Jurkat, Clone E6-1 (cell line): ENCODE measurements at regions not wholly inside any gene's neighbourhood (a gene's known extent, or its start where the extent isn't known, plus 50 kb on each side); places are given as distances from the start of the nearest gene placed in this dataset.

Experiments used
- DNase-seq: peaks from one replicate; pipeline ENCODE4 v3.0.0-alpha.2; 2011; ENCODE audit warnings: low read depth, low spot score
- H3K4me3 ChIP-seq: 2 replicates; pipeline ENCODE4 v1.5.1; 2011; ENCODE audit warnings: mild to moderate bottlenecking, low read length, control low read depth, moderate library complexity

- no peak overlapping the region for H3K4me3 ChIP-seq
- no peak for DNase-seq
These were observed 346.4 kb upstream of the RIOK2 start for GRCh38 chr5:97529354-97529985.

DNA sequence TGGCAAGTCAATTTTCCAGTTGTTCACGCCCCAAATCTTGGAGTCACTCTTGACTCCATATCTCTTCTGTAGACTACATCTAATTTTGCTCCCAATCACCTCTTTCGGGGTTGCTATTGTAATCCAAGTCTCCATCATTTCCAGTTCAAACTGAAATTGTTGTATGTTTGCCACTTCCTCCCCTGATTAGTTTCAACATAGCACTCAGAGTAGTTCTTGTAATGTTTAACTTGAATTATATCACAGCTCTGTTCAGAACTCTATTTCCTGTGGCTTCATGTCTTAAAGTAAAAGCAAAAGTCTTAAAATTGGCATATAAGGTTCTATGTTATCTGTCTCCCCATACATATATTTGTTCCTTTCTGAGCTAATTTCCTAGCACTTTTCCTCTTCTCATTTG, 348.5 kb upstream of the RIOK2 start:
- no peak for DNase-seq
- no peak overlapping the region for H3K4me3 ChIP-seq

- DNase-seq, result peak; percentile 36
- no peak overlapping the region for H3K4me3 ChIP-seq
These were observed 351.1 kb upstream of the RIOK2 start for GRCh38 chr5:97534166-97534565.

DNA sequence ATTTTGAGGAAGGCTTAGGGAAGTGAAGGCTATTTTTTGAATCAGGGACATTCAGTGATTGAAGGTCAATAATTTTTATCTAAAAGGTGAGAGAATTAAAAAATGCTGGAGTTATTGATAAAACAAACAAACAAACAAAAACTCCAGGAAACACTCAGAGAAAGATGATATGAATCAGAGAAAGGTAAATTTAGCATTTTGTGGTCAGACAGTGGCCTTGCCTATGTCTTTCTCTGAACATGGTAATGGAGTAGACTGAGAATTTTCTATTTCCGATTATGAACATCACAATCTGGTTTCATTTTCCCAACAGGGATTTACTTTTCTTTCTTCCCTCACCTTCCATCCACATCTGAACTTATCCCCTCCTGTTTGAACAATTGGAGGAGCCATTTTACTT, 353.6 kb upstream of the RIOK2 start:
- H3K4me3 ChIP-seq, result no peak overlapping the region
- no peak for DNase-seq

DNA sequence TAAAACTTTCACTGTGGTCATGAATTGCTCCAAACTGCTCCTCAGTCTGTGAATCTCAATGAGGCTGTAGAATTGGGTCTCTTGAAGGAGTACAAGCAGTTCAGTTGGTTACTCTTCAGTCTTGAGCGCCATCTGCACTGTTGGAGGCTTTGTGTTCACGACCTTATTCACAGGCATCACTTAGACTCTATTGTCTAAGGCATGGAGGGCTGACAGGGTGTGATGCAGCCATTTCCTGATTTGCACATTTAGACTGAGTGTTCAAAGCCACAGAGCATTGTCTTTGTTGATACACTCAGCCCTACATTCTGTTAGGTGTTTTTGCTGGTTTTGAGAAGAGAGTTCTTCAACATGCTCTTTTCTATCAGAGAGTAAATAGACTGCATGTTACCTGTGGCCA, 355.9 kb upstream of the RIOK2 start:
- DNase-seq, result no peak
- H3K4me3 ChIP-seq, result no peak overlapping the region

- no peak for DNase-seq
- no peak overlapping the region for H3K4me3 ChIP-seq
These were observed 358.8 kb upstream of the RIOK2 start for GRCh38 chr5:97541864-97542263.

DNA sequence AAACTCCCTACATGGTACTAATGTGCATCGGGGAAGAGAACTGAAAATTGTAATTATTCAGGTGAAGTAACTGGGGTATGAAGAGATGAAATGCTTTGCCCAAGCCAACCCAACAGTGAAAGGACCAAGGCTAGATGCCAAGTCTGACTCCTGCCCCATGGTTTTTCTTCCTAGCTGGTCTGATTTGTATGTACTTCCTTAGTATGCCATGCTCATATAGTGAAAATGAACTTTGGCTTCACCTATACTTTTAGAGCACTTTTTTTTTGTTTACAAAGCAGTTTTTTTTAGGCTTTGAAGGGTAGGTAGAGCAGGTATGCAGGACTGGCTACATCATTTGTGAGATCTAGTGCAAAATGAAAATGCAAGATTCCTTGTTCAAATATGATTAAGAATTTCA, 359.4 kb upstream of the RIOK2 start:
- no peak for DNase-seq
- H3K4me3 ChIP-seq, result no peak overlapping the region

DNA sequence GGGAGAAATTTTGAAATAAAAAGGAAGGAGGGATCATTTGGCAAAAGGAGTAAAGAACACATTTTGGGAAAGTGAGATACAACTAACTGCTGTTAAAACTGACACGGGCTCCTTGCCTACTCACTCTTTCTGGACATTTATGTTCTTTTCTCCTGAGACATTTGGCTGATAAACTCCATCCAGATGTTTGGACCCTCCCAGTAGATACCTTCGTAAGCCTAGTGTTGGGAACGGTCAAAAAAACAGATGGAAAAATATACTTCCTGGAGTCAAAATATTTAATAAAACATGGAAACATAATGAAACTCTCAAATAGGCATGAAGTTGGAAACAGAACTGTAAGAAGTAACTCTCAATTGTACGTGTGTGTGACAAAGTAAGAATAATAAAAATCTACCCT, 360.1 kb upstream of the RIOK2 start:
- DNase-seq, result no peak
- H3K4me3 ChIP-seq, result no peak overlapping the region

GRCh38 chr5:97544240-97544639, 361.2 kb upstream of the RIOK2 start:
- DNase-seq, result no peak

DNA sequence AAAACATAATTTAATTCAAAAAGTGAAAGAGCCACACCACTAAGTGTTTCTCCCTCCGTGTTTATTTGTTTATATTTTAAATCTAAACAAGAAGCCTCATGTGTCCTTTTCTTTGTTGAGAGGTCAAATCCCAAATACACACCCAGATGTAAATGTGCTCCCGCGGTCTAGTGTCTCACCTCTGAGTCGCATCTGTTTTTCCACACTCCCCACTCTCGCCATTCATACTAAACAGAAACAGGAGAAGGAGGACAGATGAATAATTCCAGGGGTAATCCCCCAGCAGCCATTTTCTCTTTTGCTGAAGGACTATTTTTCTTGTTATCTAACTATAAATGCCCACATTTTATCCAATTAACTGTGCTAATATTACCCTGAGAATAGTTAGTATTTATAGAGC, 361.6 kb upstream of the RIOK2 start:
- H3K4me3 ChIP-seq, result no peak overlapping the region
- DNase-seq, result no peak

More at GRCh38 chr5:97544240-97544639, 361.2 kb upstream of the RIOK2 start:
- H3K4me3 ChIP-seq, result no peak overlapping the region

DNA sequence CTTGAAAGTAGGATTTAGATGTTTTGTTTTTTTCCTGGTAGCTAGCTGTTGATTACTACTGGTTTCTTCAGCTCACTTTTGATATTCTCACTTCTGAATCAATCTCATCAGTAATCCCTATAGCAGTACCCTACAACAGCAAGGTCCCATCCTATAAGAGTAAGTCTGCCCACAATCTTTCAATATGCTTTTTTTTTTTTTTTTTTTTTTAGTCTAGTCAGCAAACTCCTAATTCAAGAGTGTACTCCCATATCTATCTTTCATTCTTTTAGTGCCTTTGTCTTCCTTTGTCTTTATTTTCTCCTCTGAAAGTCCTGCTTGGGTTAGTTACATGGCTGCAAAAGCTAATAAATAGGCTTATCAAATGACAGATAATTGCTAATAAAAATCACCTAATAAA, 362.4 kb upstream of the RIOK2 start:
- no peak for DNase-seq
- H3K4me3 ChIP-seq, result no peak overlapping the region

DNA sequence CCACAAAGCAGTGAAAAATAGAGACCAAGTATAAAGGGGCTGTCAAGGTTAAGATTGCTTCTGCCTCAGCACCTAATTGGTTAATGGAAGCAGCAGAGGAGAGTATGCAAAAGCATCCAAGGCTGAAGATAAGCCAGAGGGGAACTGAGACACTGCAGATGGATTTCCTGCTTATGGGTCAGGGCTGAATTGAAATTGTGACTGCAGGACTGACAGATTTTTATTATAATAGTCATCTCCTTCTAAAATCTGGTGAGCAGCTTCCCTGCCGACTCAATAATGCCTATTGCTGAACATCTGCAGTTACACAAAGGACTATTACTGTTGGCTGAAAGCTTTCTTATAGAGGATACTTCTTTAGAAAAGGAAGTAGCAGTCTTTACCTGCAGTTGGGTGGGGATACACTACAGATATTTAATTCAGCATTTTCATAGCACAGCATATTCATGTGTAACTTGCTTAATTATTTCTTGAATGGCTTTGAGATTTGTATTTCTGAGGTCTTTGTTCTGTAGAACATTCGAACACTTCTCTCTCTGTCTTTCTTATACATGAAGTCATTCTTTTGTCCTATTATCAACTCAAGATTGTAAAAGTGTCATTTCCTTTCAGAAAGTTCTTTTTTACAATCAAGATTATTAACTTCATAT, 363.0 kb upstream of the RIOK2 start:
- no peak for DNase-seq
- no peak overlapping the region for H3K4me3 ChIP-seq

DNA sequence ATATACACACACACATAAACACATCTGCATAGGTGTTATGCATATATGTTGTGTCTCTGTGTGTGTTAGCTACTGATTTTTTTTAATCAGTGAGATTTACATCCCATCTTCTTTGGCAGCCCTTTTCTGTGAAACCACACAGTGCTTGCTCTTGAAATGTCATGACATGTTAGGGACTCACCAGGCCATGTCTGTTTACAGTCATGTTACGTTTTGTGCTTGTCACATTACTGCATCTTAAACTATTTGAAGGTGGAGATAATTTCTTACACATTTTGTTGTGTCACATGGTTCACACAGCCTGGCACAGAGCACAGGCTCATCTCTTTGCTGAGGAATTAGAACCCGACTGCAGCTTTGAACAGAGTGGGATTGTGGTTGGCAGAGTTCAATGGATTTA, 364.4 kb upstream of the RIOK2 start:
- H3K4me3 ChIP-seq, result no peak overlapping the region
- DNase-seq, result no peak

GRCh38 chr5:97547999-97548738, 365.1 kb upstream of the RIOK2 start:
- DNase-seq, result no peak
- no peak overlapping the region for H3K4me3 ChIP-seq

DNA sequence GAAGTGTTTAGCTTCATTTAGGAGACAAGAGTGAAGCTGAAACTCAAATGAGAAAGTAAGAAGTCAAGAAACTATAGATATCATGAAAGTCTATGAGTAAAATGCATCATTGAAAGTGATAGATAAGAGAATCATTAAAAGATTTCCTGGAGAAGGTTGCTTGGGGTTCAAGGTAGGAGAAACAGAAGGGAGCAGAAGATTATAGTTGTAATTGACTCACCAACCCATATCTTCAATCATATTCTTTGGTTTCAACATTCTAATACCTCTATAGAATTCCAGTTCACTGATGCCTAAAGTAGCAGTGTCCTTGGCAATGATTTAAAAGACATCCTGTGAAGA, 365.7 kb upstream of the RIOK2 start:
- no peak overlapping the region for H3K4me3 ChIP-seq
- no peak for DNase-seq

GRCh38 chr5:97549496-97549895, 366.4 kb upstream of the RIOK2 start:
- H3K4me3 ChIP-seq, result no peak overlapping the region
- DNase-seq, result no peak

- no peak for DNase-seq
- H3K4me3 ChIP-seq, result no peak overlapping the region
These were observed 367.1 kb upstream of the RIOK2 start for GRCh38 chr5:97550164-97550563.

GRCh38 chr5:97550818-97551217, 367.8 kb upstream of the RIOK2 start:
- no peak overlapping the region for H3K4me3 ChIP-seq
- no peak for DNase-seq

- DNase-seq, result no peak
- no peak overlapping the region for H3K4me3 ChIP-seq
These were observed 370.8 kb upstream of the RIOK2 start for GRCh38 chr5:97553604-97554452.
